GM12875 (cell line): ENCODE measurements at regions not wholly inside any gene's neighbourhood (a gene's known extent, or its start where the extent isn't known, plus 50 kb on each side); places are given as distances from the start of the nearest gene placed in this dataset.
"Not testable (repeated sequence)": the region's sequence is repeated elsewhere in the genome, so short reads cannot be mapped to it uniquely, and the experiment has no call there.

Experiments
- H3K4me3 ChIP-seq: one replicate; pipeline ENCODE4 v1.5.1; 2011; ENCODE audit warnings: low read depth, low read length, control low read depth
- TF ChIP-seq, protein P1 (sequence below): IDR thresholded peaks from 2 replicates; pipeline ENCODE4 v1.5.1; 2011; ENCODE audit warnings: low read depth, mild to moderate bottlenecking, control low read depth, inconsistent platforms, low read length, moderate library complexity, borderline replicate concordance; ENCODE audit not compliant: insufficient read depth

DNA sequence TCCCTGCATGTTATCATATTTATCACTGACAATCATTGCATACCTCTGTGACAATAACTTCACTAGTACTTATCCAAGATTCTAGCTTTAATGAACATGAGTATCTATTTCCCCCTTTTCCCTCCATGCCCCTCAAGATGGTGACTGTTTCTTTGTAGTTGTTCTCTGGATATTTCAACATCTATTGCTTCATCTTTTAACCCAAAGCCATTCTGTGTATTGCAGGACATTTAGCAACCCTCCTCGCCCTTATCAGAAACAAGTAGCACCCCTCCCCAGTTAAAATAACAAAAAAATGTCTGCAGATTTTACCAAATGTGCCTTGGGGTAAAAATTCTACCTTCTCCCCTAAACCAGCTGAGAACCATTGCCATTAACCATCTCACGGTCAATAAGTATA lies 979.8 kb upstream of the MANEA start:
- TF ChIP-seq, protein P1, sequence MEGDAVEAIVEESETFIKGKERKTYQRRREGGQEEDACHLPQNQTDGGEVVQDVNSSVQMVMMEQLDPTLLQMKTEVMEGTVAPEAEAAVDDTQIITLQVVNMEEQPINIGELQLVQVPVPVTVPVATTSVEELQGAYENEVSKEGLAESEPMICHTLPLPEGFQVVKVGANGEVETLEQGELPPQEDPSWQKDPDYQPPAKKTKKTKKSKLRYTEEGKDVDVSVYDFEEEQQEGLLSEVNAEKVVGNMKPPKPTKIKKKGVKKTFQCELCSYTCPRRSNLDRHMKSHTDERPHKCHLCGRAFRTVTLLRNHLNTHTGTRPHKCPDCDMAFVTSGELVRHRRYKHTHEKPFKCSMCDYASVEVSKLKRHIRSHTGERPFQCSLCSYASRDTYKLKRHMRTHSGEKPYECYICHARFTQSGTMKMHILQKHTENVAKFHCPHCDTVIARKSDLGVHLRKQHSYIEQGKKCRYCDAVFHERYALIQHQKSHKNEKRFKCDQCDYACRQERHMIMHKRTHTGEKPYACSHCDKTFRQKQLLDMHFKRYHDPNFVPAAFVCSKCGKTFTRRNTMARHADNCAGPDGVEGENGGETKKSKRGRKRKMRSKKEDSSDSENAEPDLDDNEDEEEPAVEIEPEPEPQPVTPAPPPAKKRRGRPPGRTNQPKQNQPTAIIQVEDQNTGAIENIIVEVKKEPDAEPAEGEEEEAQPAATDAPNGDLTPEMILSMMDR: no peak
- H3K4me3 ChIP-seq: no peak overlapping the region

DNA sequence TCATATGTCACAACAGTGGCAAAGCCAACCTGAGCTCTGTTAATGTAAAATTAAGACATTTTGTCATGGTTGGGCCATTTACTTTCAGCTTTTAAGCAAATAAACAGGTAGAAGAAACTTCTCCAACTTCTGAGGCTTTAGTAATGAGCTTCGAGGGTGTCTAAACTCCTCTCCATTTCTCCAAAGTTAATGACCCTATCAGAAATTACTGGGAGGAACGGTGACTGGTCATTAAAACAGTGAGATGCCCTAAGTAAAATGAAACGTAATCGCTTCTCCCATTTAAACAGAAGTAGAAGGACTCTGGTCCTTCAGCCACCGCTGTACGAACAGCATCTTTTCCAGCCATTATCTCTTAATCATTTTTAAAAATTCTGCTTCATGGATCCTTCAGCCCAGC lies 986.9 kb upstream of the MANEA start:
- H3K4me3 ChIP-seq: no peak overlapping the region
- TF ChIP-seq, protein P1: no peak

DNA sequence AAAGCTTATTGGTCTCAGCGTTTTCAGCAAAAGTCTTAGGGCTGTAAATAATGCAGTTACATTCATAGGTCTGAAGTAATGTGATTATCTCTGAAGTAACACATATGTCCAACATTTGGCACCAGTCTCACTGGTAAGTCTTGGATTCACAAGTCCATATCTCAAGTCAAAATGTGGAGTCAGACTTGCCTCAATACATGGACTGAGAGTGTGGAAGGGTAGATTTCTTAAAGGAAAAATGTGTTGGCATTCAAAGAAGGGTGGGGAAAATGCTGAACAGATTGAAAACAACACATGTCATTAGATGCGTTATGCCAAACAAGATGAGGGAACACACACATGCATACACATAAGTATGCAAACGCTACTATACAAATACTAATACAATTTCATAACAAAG lies 989.0 kb upstream of the MANEA start:
- TF ChIP-seq, protein P1: no peak
- H3K4me3 ChIP-seq: no peak overlapping the region

DNA sequence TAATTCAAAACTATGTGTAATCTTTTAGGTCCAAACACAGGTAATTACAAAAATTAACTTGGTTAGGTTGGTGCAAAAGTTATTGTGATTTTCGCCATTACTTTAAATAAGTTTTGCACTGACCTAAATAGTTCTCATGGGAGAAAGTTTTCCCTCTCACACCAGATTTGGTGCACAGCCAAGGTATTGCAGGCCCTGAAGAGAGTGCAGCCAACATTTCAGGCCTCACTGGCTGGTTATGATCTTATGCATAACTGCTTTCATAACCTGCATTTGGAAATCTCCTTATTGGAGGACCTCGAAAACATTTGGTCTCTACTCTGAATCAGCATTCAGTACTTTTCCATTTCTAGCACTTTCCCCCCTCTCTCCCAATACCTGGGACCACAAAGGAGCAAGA lies 993.1 kb upstream of the MANEA start:
- TF ChIP-seq, protein P1: no peak
- no peak overlapping the region for H3K4me3 ChIP-seq

DNA sequence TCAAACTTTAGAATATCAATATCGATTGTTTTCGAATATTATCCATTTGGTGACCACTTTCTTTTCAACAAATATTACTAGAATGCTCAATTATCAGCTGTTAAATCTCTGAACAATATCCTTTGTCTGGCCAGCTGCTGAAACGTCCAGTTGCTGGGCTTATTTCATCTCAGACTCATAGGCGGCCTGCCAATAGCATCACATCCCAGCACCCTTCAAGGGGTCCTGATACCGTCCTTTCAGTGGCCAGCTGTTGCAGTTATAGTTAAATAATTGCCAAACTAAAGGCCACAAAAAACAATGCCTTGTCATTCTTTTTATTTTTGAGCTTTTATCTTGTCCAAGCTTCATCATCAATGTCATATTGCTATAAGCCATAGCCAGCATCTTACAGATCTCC lies 1006.8 kb upstream of the MANEA start:
- H3K4me3 ChIP-seq: no peak overlapping the region
- TF ChIP-seq, protein P1: no peak

DNA sequence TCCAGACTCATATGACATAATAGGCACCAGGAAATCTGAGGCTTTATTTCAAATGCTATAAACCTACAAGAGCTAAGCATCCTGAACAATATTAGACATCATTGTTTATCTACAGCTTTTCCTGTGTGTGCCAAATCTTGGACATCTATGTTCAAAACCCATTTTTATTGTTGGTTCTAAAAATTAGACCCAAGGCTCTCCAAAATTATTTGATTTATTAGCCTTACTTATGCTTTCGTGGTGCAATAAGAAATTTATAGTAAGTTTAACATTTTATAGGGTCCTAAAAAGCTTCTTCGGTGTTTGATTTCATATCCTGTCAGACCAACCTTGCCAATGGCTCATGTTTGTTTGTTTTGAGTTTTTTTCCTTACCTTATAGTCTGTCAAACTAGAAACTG lies 1014.5 kb upstream of the MANEA start:
- TF ChIP-seq, protein P1: no peak
- no peak overlapping the region for H3K4me3 ChIP-seq

DNA sequence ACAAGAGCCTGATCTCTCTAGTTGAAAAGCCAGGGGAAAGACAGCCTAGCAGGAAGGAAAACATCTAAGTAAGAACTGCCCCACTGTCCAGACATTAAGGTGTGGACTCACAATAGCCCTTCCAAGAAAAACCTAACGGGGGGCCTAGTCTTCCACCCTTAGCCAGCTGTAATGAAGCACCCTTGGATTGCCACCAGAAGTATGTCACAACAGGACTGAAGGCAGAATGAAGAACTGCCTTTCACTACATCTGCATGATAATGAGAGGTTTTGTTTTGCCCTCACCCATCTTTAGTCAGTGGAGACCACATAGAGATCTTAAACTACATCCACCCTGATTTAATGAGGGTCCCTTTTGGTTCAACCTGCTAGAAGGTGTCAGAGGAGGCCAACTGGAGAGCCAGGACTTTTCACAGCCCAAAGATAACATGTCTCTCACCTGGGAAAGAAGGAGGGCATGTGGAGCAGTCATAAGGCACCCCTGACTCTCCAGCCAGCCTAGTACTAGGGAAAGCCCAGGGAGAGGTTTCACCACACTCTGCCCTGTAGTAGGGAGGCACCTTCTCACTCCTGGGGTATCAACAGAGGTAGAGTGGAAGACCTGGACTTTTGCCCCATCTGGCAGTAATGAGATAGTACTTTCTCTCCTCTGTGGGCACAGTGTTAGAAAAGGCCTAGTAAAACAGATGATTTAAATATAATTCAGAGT lies 1017.4 kb upstream of the MANEA start:
- TF ChIP-seq, protein P1: no peak
- no peak overlapping the region for H3K4me3 ChIP-seq

DNA sequence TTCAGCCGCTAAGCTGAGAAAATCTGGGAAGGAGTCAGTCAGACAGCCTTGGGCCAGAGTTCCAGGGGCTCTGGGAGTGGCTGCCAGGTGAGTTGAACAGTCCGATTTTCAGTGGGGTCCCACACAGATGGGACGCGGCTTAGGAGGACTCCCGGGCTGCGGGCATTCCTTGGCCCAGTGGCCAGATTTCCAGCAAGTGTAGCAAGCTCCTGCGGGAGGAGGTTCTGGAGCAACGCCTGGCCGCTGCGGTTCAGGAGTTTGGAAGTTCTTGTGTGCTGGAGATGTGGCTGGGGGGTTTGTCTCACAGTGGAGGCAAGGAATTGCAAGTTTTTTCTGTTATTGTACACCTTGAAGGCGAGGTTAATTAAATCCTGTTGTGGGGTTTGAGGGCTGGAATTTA lies 1020.1 kb upstream of the MANEA start:
- H3K4me3 ChIP-seq: not testable (repeated sequence)
